HG02642 (cell line): ENCODE measurements at regions not wholly inside any gene's neighbourhood (a gene's known extent, or its start where the extent isn't known, plus 50 kb on each side); places are given as distances from the start of the nearest gene placed in this dataset.

Experiments
- ATAC-seq: cut with Tn5 transposase; IDR thresholded peaks from one replicate; pipeline ENCODE4 v1.9.1; 2021; ENCODE audit warnings: mild to moderate bottlenecking; ENCODE audit not compliant: unreplicated experiment, poor library complexity

DNA sequence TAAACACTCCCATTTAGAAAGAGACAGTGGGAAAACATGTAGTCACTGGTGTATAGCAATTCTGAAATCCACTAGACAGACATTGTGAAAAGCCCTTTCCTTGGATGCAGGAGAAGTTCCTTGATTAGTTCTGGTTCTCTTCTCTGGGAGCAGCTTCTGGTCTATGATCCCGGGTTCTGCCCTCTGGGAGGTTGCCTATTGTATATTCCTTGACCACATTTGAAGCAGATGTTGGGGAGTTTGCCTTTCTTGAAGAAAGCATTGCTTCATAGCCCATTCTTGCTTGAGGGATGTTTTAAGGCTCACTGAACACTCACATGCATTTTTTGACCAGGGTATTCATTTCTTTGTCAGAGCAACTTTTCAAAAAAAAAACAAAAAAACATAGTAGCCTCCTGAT, 211.9 kb downstream of the NDFIP2 start:
- ATAC-seq, result no peak

DNA sequence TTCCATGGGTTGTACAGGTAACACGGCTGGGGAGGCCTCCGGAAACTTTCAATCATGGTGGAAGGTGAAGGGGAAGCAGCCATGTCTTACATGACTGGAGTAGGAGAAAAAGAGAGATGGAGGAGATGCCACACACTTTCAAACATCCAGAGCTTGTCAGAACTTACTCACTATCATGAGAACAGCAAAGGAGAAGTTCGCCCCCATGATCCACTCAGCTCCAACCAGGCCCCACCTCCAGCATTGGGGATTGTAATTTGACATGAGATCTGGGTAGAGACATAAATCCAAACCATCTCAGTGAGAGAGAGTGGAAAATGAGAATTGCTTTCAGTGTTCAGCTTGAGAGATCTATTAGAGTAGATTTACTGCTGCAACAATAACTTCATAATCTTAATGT, 210.9 kb downstream of the NDFIP2 start:
- no peak for ATAC-seq

DNA sequence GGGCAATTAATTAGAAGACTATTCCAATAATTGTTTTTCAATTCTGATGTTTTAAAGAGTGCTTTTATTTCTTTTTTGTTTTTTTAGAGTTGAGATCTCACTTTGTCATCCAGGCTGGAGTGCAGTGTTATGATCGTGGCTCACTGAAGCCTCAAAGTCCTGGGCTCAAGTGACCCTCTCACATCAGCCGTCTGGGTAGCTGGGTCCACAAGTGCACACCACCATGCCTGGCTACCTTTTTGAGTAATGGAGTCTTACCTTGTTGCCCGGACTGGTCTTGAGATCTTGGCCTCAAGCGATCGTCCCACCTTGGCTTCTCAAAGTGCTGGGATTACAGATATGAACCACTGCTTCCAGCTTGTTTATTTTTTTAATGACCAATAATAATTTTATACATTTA, 207.8 kb downstream of the NDFIP2 start:
- no peak for ATAC-seq

DNA sequence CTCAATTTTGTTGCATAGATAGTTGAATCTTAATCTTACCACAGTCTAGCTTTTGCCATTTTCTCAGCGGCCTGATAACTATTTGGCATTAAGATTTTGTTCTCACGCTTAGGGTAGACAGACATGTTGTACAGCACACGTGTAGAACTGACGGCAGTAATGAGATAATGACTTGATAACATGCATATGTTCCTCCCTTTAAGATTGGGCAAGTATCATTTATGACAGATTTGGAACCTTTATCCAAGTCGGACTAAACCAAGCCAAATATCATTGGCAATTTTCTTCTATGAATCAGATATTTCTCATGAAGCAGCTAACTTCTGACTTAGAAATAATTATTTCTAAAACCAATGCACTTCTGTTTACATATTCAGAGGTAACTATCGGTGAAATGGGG, 205.5 kb downstream of the NDFIP2 start:
- ATAC-seq, result no peak

DNA sequence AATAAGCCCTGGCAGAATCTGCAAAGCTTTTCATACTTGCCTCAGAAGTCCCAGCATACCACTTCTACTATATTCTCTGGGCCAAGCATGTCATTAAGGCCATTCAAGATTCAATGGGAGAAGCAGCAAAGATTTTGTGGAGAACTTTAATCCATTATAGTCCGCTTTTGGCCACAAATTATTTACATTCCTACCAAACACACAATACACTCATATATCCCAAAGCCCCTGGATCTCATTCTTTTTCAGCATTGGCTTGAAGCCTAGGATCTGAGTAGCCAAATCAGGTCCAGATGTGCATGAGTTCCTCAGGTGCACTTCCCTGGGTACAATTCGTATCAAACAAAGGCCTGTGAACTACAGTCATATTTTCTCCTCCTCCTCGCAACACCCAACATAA, 203.4 kb downstream of the NDFIP2 start:
- ATAC-seq, result no peak

DNA sequence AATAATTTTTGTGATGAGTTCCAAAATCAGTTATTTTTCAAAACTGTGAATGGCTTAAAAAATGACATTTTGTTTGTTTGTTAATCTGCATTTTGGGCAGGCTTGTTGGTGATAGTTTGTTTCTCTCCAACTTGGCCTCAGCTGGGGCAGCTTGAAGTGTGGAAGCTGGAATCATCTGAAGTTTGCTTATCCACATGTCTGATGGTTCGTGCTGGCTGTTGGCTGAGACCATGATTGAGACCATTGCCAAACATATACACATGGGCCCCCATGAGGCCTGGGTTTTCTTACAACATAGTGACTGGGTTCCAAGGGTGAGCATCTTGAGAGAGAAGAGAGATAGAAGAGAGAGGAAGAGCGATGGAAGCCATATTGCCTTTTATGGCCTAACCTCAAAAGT, 201.2 kb downstream of the NDFIP2 start:
- ATAC-seq, result no peak

DNA sequence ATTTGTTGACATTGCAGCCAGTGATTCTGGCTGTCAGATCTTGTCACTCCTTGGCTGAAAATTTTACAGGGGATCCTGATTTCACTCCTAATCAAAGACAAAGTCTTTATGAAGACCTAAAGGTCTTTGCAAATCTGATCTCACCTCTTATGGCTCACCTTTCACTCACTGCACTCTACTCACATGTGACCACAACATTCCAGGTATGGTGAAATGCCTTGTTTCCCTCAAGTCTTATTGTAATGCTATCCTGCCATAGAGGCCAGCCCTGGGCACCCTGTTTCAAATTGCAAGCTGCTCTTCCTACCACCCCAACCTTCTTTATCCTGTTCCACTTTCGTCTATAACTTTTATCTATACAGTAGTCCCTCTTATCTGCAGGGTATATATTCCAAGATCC, 200.1 kb downstream of the NDFIP2 start:
- no peak for ATAC-seq

DNA sequence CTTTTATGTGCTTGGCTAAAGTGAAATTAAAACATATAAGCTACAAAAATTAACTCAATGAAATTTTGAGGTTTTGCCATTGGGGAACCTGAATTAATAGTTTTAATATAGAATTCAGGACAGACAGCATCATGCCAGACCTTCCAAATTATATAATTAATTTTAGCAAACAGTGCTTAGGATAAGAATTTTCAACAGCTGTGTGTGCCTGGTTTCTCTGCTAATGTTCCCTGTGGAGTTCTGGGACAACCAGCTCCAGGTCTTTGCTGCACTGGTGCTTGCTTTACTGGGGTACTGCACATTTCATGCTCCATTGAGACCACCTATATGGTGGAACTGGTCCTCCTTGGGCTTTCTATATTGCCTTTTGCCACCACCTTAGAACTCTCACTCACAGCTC, 199.5 kb downstream of the NDFIP2 start:
- no peak for ATAC-seq

DNA sequence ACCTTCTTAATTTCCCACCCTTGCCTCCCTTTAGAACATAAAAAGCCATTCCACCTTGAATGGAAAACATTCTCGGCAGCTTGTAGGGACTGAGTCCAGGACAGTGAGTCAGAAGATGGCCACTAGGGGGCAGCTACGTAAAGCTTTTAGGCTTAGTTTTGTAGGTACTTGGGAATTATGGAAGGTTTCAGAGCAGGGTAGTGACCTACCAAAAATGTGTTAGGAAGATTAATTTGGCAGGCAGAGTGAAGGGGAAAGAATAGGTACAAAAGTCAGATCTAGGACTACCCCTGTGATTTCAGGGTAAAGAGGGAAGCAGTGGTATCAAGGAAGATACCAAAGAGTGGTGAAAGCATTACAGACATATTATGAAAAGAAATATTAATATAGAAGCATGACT, 198.4 kb downstream of the NDFIP2 start:
- peak; percentile 81 for ATAC-seq

DNA sequence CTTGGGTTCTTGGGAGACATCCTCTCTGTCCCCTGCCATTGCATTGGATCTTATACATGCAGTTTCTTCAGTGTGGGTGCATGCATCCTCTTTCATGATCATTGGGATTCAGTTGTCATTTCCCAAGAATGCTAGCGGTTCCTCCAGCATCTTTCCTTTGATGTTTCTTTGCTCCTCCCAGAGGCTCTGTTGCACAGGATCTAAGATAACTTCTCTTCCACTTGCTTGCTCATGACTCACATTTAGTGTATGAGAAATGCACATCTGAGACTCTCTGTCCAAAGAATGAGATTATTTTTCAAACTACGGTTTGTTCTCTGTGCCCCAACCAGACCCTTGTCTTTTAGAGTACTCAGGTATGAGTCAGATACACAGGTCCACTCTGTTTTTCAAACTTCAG, 197.1 kb downstream of the NDFIP2 start:
- no peak for ATAC-seq

DNA sequence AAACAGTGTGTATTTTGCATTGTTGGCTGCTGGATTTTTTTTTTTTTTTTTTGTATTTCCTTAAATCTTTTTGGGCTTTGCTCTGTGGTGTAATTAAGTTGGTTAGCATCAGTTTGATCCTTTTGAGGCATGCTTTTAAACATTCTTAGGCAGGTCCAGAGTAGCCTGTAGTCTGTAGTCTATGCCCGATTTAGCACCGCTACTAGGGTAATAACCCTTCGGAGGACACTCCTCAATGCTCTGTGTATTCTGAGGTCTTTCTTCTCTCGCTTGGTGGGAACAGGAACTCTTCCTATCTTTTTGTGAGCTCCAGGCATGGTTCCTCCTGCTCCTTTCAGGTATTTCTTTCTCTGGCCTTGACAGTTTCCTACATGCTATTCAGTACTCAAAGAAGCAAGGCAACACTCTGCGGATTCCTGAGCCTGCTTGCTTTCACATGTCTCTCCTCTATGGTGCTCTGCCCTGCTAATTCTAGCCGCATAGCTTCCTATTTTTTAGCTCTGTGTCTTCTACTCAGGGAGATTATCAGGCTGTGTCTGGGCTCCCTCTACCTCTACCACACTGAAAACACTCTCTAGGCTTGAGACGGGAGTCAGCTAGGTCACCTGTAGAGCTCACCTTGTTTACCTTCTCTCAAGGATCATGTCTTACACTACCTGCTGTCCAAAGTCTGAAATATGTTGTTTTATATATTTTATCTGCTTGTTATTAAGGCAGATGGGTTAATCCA, 195.1 kb downstream of the NDFIP2 start:
- ATAC-seq, result no peak

DNA sequence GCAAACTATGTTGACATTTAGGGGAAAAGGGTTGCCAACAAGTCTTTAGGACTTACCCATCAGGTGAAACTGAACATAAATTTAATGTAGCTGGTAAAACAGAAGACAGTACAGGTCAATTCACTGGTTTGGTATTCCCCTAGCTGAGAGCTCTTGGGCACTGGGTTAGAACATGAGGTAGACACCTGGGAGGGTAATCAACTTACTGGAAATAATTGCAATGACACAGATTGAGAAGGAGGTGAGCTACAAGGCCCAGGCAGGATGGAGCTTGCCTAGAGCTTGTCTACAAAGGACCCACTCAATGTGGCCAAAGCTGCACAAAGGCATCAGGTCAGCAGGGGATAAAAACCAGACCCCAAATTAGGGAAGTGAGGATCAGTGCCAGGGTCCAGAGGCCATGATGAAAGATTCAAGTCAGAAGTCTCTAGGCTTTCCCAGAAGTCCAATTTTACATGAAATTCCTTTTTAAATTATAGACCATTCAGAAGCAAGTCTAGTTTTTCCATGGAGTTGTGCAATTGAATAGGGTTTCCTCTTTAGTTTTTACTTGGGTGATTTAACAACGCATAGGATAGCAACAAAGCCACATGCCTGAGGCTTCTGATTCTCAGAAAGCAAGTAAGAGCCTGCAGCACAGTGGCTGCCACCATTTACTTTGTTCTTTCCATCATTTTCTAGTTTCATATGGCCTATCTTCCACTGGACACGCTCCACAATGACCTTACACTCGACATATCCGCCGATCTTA, 194.0 kb downstream of the NDFIP2 start:
- no peak for ATAC-seq

DNA sequence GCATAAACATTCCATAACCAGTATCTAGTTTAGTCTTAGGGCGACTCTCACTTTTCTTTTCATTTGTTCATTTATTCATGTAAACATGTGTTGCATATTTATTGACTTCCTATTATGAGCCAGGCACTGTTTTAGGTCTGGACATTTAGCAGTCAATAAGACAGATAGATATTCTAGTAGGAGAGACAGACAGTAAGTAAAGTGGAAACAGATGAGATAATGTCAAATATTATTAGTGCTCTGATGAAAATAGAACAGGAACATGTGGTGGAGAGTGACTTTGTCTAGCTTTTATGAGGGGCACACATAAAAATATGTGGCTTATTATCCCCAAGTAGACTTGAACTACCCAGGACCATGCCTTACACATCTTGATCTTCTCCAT, 193.0 kb downstream of the NDFIP2 start:
- ATAC-seq, result no peak

DNA sequence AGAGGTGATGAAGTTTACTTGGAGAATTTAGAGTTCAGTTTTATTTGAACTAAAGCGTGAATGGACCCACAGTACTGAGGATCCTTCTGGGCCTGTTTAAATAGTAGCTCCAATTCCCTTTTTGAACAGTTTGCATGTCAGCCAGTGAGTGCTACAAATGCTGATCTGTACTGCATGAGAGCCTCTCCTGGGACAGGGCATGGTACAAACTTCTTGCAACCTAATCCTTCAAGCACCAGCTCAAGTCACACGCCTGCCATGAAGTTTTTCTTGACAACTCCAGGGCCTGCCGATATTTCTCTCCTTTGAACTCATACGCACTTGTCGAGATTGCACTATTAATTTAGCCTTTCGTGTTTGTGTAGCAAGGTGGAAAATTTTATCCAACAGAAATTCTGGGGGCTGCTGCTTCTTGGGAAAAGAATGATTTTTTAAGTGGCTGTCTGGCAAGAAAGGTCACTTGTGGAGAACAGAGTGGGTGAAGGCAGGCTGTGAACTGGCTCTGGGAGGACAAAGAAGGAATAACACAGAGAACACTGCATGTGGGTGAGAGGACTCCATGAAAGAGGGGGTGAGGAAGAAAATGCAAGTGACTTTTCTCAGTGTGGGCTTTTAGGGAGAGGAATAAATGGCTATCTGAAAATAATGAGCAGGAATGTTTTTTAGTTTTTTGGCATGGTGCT, 192.5 kb downstream of the NDFIP2 start:
- ATAC-seq, result no peak

DNA sequence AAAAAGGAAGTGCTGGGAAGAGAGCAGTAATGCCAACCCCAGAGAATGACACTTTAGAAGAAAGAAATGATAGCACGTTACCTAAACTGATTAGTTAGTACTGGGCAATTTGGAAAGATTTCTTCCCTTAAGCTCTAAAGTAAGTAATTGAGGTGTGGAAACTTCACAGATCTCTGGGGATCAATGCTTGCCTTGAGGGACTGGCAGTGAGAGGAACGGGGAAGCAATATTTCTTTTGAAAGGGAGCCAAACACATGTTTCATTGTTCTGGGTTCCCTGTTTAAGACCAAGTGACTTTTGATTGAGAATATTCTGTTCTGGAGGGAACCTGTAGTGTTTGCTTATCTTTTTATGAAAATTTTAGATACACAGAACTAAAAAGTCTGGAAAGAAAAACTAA, 190.5 kb downstream of the NDFIP2 start:
- ATAC-seq, result no peak

DNA sequence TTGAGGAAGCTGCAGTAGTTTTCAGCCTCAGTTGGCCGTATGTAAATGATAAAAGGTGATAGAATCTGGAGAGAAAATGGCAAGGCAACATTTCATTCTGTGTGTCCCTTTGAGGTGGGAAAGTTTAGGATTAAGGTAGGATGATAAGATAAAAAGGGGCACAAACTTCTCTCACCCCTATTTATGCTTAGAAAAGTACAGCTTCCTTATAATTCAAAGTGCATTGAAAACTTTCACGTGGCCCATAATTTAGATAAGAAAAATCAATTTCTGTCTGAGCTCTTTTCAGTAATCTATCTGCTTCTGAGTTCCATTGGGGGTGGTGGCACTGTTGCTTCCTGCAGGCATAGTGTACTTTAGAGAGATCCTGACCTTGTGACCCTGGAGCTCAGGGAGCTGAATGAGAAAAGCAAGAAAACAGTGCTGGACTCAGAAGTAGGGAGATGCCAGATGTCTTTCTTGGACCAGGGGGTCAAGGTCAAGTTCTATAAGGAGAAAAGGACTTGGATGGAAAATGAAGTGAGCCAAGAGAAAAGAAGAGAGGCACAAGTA, 187.3 kb downstream of the NDFIP2 start:
- ATAC-seq, result no peak

DNA sequence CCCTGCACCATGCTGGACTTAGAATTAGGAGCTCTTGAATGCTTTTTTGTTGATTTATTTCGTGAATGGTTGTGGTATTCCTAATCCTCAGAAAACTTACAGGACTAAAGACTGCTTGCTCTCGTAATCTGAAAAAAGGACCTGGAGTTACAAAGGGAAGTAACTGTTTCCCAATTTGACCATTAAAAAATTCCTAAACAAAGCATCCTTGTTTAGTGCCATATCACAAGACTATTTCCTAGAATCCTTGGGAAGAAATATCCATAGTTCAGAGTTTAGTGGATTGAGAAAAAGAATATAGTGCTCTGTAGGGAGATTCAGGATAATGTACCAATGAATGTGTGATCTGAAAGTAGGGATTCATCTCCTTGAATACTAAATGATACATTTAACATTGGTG, 186.8 kb downstream of the NDFIP2 start:
- no peak for ATAC-seq

DNA sequence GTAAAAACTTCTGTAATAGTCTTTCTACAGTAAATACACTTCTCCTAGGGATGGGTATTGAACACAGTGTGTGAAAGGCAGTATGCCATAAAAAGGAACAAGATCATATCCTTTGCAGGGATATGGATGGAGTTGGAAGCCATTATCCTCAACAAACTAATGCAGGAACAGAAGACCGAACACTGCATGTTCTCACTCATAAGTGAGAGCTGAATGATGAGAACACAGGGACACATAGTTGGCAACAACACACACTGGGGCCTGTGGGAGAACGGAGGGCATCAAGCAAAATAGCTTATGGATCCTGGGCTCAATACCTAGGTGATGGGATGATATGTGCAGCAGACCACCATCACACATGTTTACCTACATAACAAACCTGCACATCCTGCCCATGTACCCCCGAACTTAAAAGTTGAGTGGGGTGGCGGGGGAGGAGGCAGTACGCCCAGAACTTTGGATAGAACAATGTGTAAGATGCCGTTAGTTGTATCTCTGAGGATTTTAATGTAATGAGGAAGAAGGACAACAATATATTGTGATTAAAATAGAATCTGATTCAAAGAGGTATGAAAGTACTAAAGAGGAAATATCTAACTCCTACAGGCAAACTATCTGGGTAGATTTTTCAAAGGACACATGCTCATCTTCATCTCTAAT, 183.2 kb downstream of the NDFIP2 start:
- ATAC-seq, result no peak

DNA sequence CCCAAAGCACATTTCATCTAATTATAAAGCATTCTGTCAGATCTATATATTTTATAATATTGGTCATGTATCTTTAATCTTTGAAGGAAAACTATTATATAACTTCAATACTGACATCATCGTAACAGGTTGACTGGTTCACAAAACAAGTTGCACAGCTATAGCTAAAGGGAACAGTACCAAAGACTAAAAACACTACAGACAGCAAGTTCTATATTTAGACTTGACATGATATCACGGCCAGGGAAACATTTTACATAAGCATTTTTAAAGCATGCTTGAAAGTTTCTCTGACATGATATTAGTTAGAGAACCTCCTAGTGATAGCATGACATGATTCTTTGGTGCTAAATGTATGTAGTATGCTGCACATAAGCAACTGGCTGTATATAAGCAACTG, 182.5 kb downstream of the NDFIP2 start:
- no peak for ATAC-seq

DNA sequence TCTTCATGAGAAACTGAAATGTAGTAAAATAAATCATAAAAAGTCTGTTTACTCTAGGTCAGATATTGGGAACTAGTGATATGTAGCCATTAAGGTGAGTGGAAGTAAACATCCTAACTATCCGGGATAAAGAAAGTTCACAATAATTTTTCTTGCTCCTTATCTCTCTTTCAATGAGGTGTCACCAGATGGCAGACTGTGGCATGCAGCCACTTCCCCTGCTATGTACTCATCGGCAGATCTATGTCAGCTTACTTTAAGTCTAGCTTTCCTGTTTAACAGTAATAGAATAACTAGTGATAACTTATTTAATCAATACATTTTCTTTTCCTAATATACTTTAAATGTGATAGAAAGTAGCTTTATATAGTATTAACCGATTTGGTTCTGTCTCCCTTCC, 181.9 kb downstream of the NDFIP2 start:
- ATAC-seq, result no peak

DNA sequence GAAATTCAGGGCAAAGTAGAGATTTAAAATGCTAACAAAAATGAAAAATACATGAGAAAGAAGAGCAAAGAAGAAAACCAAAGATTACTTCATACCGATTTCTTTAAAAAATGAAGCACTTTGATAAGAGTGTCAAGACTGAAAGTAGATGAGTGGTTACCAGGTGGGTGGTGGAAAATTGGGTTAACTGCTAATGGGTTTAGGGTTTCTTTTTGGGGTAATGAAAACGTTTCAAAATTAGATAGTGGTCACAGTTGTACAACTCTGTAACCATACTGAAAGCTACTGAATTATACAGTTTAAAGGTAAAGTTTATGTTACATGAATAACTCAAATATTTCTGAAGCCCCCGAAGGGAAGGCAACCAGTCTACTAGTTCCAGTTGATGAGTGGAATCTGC, 179.4 kb downstream of the NDFIP2 start:
- no peak for ATAC-seq
